ENCODE measurements at regions not wholly inside any gene's neighbourhood (a gene's known extent, or its start where the extent isn't known, plus 50 kb on each side); places are given as distances from the start of the nearest gene placed in this dataset.
"Not testable (repeated sequence)": the region's sequence is repeated elsewhere in the genome, so short reads cannot be mapped to it uniquely, and the experiment has no call there.

- no peak for DNase-seq
- intact Hi-C loops (cut with DNase I; ENCODE audit: low total_unique reads): no loop called here
- Histone ChIP-seq H3K27me3 (no peaks in the 10 kb centered on the region), H3K9me3 (no peaks in the 10 kb centered on the region), H3K27ac (no peak overlapping the region), H3K4me1 (no peaks in the 10 kb centered on the region), H3K4me3 (no peak overlapping the region), H3K36me3 (no peaks in the 10 kb centered on the region)
- TF ChIP-seq POLR2AphosphoS5 (IDR thresholded peaks at IDR 0.05) (no peak), CTCF (IDR thresholded peaks at IDR 0.05) (no peak), EP300 (IDR thresholded peaks at IDR 0.05) (no peak), POLR2A (IDR thresholded peaks at IDR 0.05) (no peak)
- whole genome bisulfite sequencing, 5 donors: 79 to 94% (median 87%) methylated on average over 1 of the region's 1 CpG; no CpG with 5 or more reads in 1 of the 5 donors
Observed at GRCh38 chr5:37945446-37945845, 105.6 kb upstream of the GDNF start.

GRCh38 chr5:37943136-37943535 is 103.3 kb upstream of the GDNF start:
- intact Hi-C loops (cut with DNase I; ENCODE audit: low total_unique reads); H3K4me1 ChIP-seq; H3K27me3 ChIP-seq; H3K9me3 ChIP-seq; DNase-seq; H3K27ac ChIP-seq; H3K36me3 ChIP-seq; H3K4me3 ChIP-seq: not testable (repeated sequence)
- WGBS, 5 donors: 88 to 96% (median 92%) methylated on average over 2 of the region's 2 CpGs

GRCh38 chr5:37940931-37941623 is 101.2 kb upstream of the GDNF start:
- Histone ChIP-seq H3K36me3 (no peaks in the 10 kb centered on the region), H3K4me1 (no peaks in the 10 kb centered on the region), H3K27ac (no peak overlapping the region), H3K27me3 (no peaks in the 10 kb centered on the region), H3K4me3 (no peak overlapping the region), H3K9me3 (peaks cover 0 to 5% (median 0%) of the 10 kb centered on the region in 4 donors)
- 61 to 82% (median 65%) methylated on average over 4 of the region's 4 CpGs for WGBS, 5 donors
- no peak for DNase-seq
- intact Hi-C loops (cut with DNase I; ENCODE audit: low total_unique reads): no loop called here
- TF ChIP-seq POLR2AphosphoS5 (IDR thresholded peaks at IDR 0.05) (no peak), EP300 (IDR thresholded peaks at IDR 0.05) (no peak), CTCF (IDR thresholded peaks at IDR 0.05) (no peak), POLR2A (IDR thresholded peaks at IDR 0.05) (no peak)

GRCh38 chr5:37938861-37939260 is 99.0 kb upstream of the GDNF start:
- DNase-seq: no peak
- Histone ChIP-seq H3K9me3 (peaks cover 0 to 5% (median 0%) of the 10 kb centered on the region in 4 donors), H3K4me3 (no peak overlapping the region), H3K4me1 (no peaks in the 10 kb centered on the region), H3K27ac (no peak overlapping the region), H3K36me3 (no peaks in the 10 kb centered on the region), H3K27me3 (no peaks in the 10 kb centered on the region)
- intact Hi-C loops (cut with DNase I; ENCODE audit: low total_unique reads): no loop called here
- TF ChIP-seq EP300 (IDR thresholded peaks at IDR 0.05) (no peak), CTCF (IDR thresholded peaks at IDR 0.05) (no peak), POLR2A (IDR thresholded peaks at IDR 0.05) (no peak), POLR2AphosphoS5 (IDR thresholded peaks at IDR 0.05) (no peak)
- WGBS, 5 donors: 90 to 93% (median 92%) methylated on average over 2 of the region's 2 CpGs

GRCh38 chr5:37938076-37938852 is 98.4 kb upstream of the GDNF start:
- Histone ChIP-seq H3K27me3 (no peaks in the 10 kb centered on the region), H3K27ac (no peak overlapping the region), H3K9me3 (peaks cover 0 to 5% (median 0%) of the 10 kb centered on the region in 4 donors), H3K4me1 (no peaks in the 10 kb centered on the region), H3K36me3 (no peaks in the 10 kb centered on the region), H3K4me3 (no peak overlapping the region)
- TF ChIP-seq CTCF (IDR thresholded peaks at IDR 0.05) (no peak), POLR2A (IDR thresholded peaks at IDR 0.05) (no peak), EP300 (IDR thresholded peaks at IDR 0.05) (no peak), POLR2AphosphoS5 (IDR thresholded peaks at IDR 0.05) (no peak)
- intact Hi-C loops (cut with DNase I; ENCODE audit: low total_unique reads): no loop called here
- 66 to 75% (median 68%) methylated on average over 4 of the region's 4 CpGs for WGBS, 5 donors
- DNase-seq: no peak
